ENCODE measurements at regions not wholly inside any gene's neighbourhood (a gene's known extent, or its start where the extent isn't known, plus 50 kb on each side); places are given as distances from the start of the nearest gene placed in this dataset.

DNA sequence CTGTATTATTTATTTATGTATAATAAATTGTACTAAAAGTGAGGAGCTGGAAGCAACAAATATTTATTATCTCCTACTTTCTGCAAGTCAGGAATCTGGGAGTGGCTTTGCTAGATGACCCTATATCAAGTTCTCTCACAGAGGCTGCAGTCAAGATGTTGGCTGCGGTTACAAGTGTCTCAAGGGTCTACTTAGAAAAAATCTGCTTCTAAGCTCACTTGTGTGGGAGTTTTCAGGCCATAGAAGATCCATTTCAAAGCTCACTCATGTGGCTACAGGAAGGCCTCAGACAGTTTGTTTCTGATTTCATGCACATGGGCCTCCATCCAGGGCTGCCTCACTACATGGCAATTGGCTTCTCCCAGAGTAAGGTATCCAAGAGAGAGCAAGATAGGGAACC lies 551.1 kb downstream of the CAAP1 start:
- ChIA-PET POLR2A (no interaction called here), CTCF (interaction anchor here (0.6 to 0.7 kb wide), 2 partner anchors 9 to 997 kb away, joined by 3 to 4 read pairs; no protein-coding TSS in a partner anchor)
- H3K9me3 ChIP-seq (ENCODE audit: control insufficient read depth, insufficient read depth, low read depth, low read length), result no peaks in the 10 kb centered on the region
- H3K36me3 ChIP-seq (ENCODE audit: control insufficient read depth in 2 of 2, insufficient read depth in 1 of 2, low read length in 2 of 2), result no peaks in the 10 kb centered on the region
- no peak overlapping the region for H3K27ac ChIP-seq (ENCODE audit: extremely low read depth, low read depth, low read length)
- no peaks in the 10 kb centered on the region for H3K4me1 ChIP-seq (ENCODE audit: control insufficient read depth, insufficient read depth, low read length)
- no peak overlapping the region for H3K4me3 ChIP-seq (ENCODE audit: low read depth, low read length)
- no peak for TF ChIP-seq ZNF174 (tag by site-specific recombination; IDR thresholded peaks at IDR 0.05)
- no peak for TF ChIP-seq ZNF184 (tag by site-specific recombination; IDR thresholded peaks at IDR 0.05)
- TF ChIP-seq ZNF366 (tag by site-specific recombination; conservative IDR thresholded peaks at IDR 0.05), result no peak
- TF ChIP-seq, protein P1, sequence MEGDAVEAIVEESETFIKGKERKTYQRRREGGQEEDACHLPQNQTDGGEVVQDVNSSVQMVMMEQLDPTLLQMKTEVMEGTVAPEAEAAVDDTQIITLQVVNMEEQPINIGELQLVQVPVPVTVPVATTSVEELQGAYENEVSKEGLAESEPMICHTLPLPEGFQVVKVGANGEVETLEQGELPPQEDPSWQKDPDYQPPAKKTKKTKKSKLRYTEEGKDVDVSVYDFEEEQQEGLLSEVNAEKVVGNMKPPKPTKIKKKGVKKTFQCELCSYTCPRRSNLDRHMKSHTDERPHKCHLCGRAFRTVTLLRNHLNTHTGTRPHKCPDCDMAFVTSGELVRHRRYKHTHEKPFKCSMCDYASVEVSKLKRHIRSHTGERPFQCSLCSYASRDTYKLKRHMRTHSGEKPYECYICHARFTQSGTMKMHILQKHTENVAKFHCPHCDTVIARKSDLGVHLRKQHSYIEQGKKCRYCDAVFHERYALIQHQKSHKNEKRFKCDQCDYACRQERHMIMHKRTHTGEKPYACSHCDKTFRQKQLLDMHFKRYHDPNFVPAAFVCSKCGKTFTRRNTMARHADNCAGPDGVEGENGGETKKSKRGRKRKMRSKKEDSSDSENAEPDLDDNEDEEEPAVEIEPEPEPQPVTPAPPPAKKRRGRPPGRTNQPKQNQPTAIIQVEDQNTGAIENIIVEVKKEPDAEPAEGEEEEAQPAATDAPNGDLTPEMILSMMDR (tag by site-specific recombination; IDR thresholded peaks at IDR 0.05), result no peak
- no peak for TF ChIP-seq ZNF23 (tag by site-specific recombination; IDR thresholded peaks at IDR 0.05; ENCODE audit: borderline replicate concordance)
- TF ChIP-seq ZNF707 (tag by site-specific recombination; IDR thresholded peaks at IDR 0.05), result no peak
- TF ChIP-seq PRDM2 (tag by site-specific recombination; IDR thresholded peaks at IDR 0.05; ENCODE audit: borderline replicate concordance), result no peak
- no peak for TF ChIP-seq ZSCAN5A (tag by site-specific recombination; IDR thresholded peaks at IDR 0.05)
- TF ChIP-seq ZNF211 (tag by site-specific recombination; IDR thresholded peaks at IDR 0.05; ENCODE audit: low read depth), result no peak
- TF ChIP-seq, protein P2, sequence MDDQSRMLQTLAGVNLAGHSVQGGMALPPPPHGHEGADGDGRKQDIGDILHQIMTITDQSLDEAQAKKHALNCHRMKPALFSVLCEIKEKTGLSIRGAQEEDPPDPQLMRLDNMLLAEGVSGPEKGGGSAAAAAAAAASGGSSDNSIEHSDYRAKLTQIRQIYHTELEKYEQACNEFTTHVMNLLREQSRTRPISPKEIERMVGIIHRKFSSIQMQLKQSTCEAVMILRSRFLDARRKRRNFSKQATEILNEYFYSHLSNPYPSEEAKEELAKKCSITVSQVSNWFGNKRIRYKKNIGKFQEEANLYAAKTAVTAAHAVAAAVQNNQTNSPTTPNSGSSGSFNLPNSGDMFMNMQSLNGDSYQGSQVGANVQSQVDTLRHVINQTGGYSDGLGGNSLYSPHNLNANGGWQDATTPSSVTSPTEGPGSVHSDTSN (CRISPR knock-in tag; IDR thresholded peaks at IDR 0.05), result no peak

GRCh38 chr9:26339796-26340195 lies 552.8 kb downstream of the CAAP1 start:
- H3K36me3 ChIP-seq (ENCODE audit: control insufficient read depth in 2 of 2, insufficient read depth in 1 of 2, low read length in 2 of 2), result no peaks in the 10 kb centered on the region
- H3K9me3 ChIP-seq (ENCODE audit: control insufficient read depth, insufficient read depth, low read depth, low read length), result no peaks in the 10 kb centered on the region
- H3K4me1 ChIP-seq (ENCODE audit: control insufficient read depth, insufficient read depth, low read length), result no peaks in the 10 kb centered on the region
- no peak overlapping the region for H3K27ac ChIP-seq (ENCODE audit: extremely low read depth, low read depth, low read length)
- POLR2A ChIA-PET, result no interaction called here
- CTCF ChIA-PET, result interaction anchor here (0.6 to 1.1 kb wide), 2 partner anchors 14 to 40 kb away, joined by 3 to 5 read pairs; no protein-coding TSS in a partner anchor
- no peak overlapping the region for H3K4me3 ChIP-seq (ENCODE audit: low read depth, low read length)
- TF ChIP-seq ZNF433 (tag by site-specific recombination; IDR thresholded peaks at IDR 0.05; ENCODE audit: low read depth) (no peak), ZNF514 (tag by site-specific recombination; IDR thresholded peaks at IDR 0.05) (no peak), ZSCAN30 (tag by site-specific recombination; IDR thresholded peaks at IDR 0.05) (no peak), ZNF239 (tag by site-specific recombination; IDR thresholded peaks at IDR 0.05) (no peak), ZNF654 (tag by site-specific recombination; IDR thresholded peaks at IDR 0.05; ENCODE audit: low read depth) (no peak), ZIC2 (tag by site-specific recombination; IDR thresholded peaks at IDR 0.05) (no peak), ZNF660 (tag by site-specific recombination; IDR thresholded peaks at IDR 0.05) (no peak), ZBTB8A (tag by site-specific recombination; IDR thresholded peaks at IDR 0.05) (no peak), ZNF704 (tag by site-specific recombination; IDR thresholded peaks at IDR 0.05) (no peak), ZNF48 (tag by site-specific recombination; IDR thresholded peaks at IDR 0.05) (no peak), ZFP3 (tag by site-specific recombination; IDR thresholded peaks at IDR 0.05; ENCODE audit: low read depth) (no peak), ZNF24 (tag by site-specific recombination; IDR thresholded peaks at IDR 0.05) (no peak)
- TF ChIP-seq, protein P3, sequence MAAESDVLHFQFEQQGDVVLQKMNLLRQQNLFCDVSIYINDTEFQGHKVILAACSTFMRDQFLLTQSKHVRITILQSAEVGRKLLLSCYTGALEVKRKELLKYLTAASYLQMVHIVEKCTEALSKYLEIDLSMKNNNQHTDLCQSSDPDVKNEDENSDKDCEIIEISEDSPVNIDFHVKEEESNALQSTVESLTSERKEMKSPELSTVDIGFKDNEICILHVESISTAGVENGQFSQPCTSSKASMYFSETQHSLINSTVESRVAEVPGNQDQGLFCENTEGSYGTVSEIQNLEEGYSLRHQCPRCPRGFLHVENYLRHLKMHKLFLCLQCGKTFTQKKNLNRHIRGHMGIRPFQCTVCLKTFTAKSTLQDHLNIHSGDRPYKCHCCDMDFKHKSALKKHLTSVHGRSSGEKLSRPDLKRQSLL (tag by site-specific recombination; IDR thresholded peaks at IDR 0.05), result no peak

Data from HEK293 (cell line).